ENCODE measurements at regions not wholly inside any gene's neighbourhood (a gene's known extent, or its start where the extent isn't known, plus 50 kb on each side); places are given as distances from the start of the nearest gene placed in this dataset.

GRCh38 chr9:86723346-86723745 lies 224.0 kb downstream of the GAS1 start:
- WGBS (ENCODE audit: low lambda C conversion rate) = 60% methylated on average over 3 of the region's 3 CpGs
- DNase-seq = no peak
- TF ChIP-seq GABPA (IDR thresholded peaks at IDR 0.05; ENCODE audit: low read depth) = no peak
- TF ChIP-seq PBX3 (IDR thresholded peaks at IDR 0.05) = no peak
- TF ChIP-seq FOXM1 (IDR thresholded peaks at IDR 0.05; ENCODE audit: low read depth) = no peak
- TF ChIP-seq USF1 (IDR thresholded peaks at IDR 0.05; ENCODE audit: borderline replicate concordance, low read depth) = no peak
- TF ChIP-seq FOXJ3 (CRISPR knock-in tag; IDR thresholded peaks at IDR 0.05) = no peak
- no peak for TF ChIP-seq MAX (IDR thresholded peaks at IDR 0.05; ENCODE audit: low read depth)
- TF ChIP-seq ELF1 (IDR thresholded peaks at IDR 0.05) = no peak
- no peak for TF ChIP-seq RFX5 (IDR thresholded peaks at IDR 0.05; ENCODE audit: low read length)
- no peak for TF ChIP-seq REST (IDR thresholded peaks at IDR 0.05; ENCODE audit: low read depth, low read length)
- no peak for TF ChIP-seq CHD2 (IDR thresholded peaks at IDR 0.05; ENCODE audit: low read length, partially characterized antibody)
- TF ChIP-seq TCF12 (IDR thresholded peaks at IDR 0.05) = no peak
- no peak for TF ChIP-seq NFIC (IDR thresholded peaks at IDR 0.05; ENCODE audit: borderline replicate concordance)
- TF ChIP-seq MEF2A (IDR thresholded peaks at IDR 0.05; ENCODE audit: borderline replicate concordance, low read depth) = no peak
- TF ChIP-seq RCOR1 (IDR thresholded peaks at IDR 0.05; ENCODE audit: low read length) = no peak
- TF ChIP-seq CTCF (IDR thresholded peaks at IDR 0.05) = no peak
- no peak for TF ChIP-seq MXI1 (IDR thresholded peaks at IDR 0.05; ENCODE audit: low read depth, low read length)
- TF ChIP-seq FOSL2 (IDR thresholded peaks at IDR 0.05; ENCODE audit: borderline replicate concordance, low read depth) = no peak
- no peak for TF ChIP-seq EZH2phosphoT487 (IDR thresholded peaks at IDR 0.05; ENCODE audit: borderline replicate concordance, low read depth)
- TF ChIP-seq TAF1 (IDR thresholded peaks at IDR 0.05; ENCODE audit: borderline replicate concordance, low read depth, low read length) = no peak
- H3K9me2 ChIP-seq = no peaks in the 10 kb centered on the region
- H3K4me1 ChIP-seq (ENCODE audit: control insufficient read depth in 1 of 2, insufficient read depth in 2 of 2, low read depth in 1 of 2, low read length in 1 of 2) = peaks cover 10 to 12% of the 10 kb centered on the region in 2 experiments; a peak in 3 of 4 replicates
- H3K9me3 ChIP-seq = no peaks in the 10 kb centered on the region
- ChIA-PET POLR2A (no interaction called here), CTCF (no interaction called here)
- no peak overlapping the region for H3K9ac ChIP-seq
- no peaks in the 10 kb centered on the region for H3K36me3 ChIP-seq (replicated peaks in 1 of 2; ENCODE audit: control insufficient read depth in 1 of 2, insufficient read depth in 2 of 2, low read length in 1 of 2)
- H3K4me2 ChIP-seq = peak overlapping the region; percentile 68
- peak overlapping the region; percentile 84 to 94; a peak in 2 of 4 replicates for H3K27ac ChIP-seq (ENCODE audit: low read depth in 2 of 2, low read length in 1 of 2)
- H3F3A ChIP-seq (replicated peaks; ENCODE audit: insufficient read depth) = peaks cover 27% of the 10 kb centered on the region
- no peaks in the 10 kb centered on the region for H4K20me1 ChIP-seq (ENCODE audit: insufficient read depth)
- no peaks in the 10 kb centered on the region for H3K27me3 ChIP-seq (ENCODE audit: insufficient read depth)
- H3K79me2 ChIP-seq (ENCODE audit: insufficient read depth) = no peaks in the 10 kb centered on the region
- no peak overlapping the region for H3K4me3 ChIP-seq (ENCODE audit: low read depth in 2 of 2, low read length in 1 of 2)
- H2AFZ ChIP-seq (ENCODE audit: low read depth) = peak overlapping the region; percentile 19; the same call in 1 of the 2 replicates

Measured in SK-N-SH (cell line).